ENCODE measurements at regions not wholly inside any gene's neighbourhood (a gene's known extent, or its start where the extent isn't known, plus 50 kb on each side); places are given as distances from the start of the nearest gene placed in this dataset.

- TF ChIP-seq ZNF121 (CRISPR knock-in tag; IDR thresholded peaks at IDR 0.05) (no peak), CBFB (CRISPR knock-in tag; IDR thresholded peaks at IDR 0.05; ENCODE audit: low read depth) (no peak), TEAD1 (CRISPR knock-in tag; IDR thresholded peaks at IDR 0.05) (no peak), NR2C2 (CRISPR knock-in tag; IDR thresholded peaks at IDR 0.05) (no peak)
- TF ChIP-seq, protein P1, sequence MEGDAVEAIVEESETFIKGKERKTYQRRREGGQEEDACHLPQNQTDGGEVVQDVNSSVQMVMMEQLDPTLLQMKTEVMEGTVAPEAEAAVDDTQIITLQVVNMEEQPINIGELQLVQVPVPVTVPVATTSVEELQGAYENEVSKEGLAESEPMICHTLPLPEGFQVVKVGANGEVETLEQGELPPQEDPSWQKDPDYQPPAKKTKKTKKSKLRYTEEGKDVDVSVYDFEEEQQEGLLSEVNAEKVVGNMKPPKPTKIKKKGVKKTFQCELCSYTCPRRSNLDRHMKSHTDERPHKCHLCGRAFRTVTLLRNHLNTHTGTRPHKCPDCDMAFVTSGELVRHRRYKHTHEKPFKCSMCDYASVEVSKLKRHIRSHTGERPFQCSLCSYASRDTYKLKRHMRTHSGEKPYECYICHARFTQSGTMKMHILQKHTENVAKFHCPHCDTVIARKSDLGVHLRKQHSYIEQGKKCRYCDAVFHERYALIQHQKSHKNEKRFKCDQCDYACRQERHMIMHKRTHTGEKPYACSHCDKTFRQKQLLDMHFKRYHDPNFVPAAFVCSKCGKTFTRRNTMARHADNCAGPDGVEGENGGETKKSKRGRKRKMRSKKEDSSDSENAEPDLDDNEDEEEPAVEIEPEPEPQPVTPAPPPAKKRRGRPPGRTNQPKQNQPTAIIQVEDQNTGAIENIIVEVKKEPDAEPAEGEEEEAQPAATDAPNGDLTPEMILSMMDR (IDR thresholded peaks at IDR 0.05) = no peak
- TF ChIP-seq, protein P2, sequence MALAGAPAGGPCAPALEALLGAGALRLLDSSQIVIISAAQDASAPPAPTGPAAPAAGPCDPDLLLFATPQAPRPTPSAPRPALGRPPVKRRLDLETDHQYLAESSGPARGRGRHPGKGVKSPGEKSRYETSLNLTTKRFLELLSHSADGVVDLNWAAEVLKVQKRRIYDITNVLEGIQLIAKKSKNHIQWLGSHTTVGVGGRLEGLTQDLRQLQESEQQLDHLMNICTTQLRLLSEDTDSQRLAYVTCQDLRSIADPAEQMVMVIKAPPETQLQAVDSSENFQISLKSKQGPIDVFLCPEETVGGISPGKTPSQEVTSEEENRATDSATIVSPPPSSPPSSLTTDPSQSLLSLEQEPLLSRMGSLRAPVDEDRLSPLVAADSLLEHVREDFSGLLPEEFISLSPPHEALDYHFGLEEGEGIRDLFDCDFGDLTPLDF (CRISPR knock-in tag; IDR thresholded peaks at IDR 0.05) = no peak
- TF ChIP-seq, protein P3, sequence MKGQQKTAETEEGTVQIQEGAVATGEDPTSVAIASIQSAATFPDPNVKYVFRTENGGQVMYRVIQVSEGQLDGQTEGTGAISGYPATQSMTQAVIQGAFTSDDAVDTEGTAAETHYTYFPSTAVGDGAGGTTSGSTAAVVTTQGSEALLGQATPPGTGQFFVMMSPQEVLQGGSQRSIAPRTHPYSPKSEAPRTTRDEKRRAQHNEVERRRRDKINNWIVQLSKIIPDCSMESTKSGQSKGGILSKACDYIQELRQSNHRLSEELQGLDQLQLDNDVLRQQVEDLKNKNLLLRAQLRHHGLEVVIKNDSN (CRISPR knock-in tag; IDR thresholded peaks at IDR 0.05) = no peak
These were observed 88.6 kb upstream of the NKD1 start for GRCh38 chr16:50459496-50460080.

Data from WTC11 (cell line).